ENCODE measurements at regions not wholly inside any gene's neighbourhood (a gene's known extent, or its start where the extent isn't known, plus 50 kb on each side); places are given as distances from the start of the nearest gene placed in this dataset.

DNA sequence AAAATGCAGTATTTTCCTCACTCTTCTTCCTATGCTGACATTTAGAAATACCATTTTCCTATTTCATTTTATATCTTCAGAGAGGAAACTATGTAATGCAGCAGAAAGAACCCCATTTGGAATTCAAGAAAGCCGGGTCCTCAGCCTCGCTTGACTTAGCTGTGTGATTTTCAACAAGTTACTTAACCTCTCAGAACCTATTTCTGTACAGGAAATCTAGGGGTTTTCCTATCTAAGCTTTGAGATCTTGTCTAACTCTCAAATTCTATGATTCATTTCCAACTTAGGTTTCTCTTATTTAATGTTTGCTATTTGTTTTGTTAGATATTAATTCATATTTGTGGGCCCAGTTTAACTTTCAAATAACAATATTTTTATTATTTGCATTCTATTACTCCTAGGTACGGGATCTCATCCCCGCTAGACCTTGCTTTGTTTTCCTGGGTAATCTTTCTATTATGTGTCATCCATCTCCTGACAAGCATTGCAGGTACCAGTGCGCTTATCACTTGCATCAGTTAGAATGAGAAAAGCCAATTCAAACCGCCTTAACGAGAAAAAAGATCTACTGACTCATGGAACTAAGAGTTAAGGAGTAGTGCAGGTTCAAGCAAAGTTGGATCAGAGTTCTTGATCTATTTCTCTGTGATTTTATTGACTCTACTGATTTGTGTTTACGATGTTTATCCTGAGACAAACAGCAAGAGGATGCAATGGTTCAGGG is 70.6 kb upstream of the BHLHE40 start:
- POLR2A ChIA-PET (ENCODE audit: unreplicated experiment), result no interaction called here
- BruUV-seq (replicated peaks), result no TSS peak
- no peak overlapping the region for H3K56ac ChIP-seq (ENCODE audit: extremely low read depth, insufficient read depth, low read length)

More for the DNA sequence above, 70.6 kb upstream of the BHLHE40 start:
- dilution Hi-C loops (cut with HindIII; ENCODE audit: low sequenced_read_pairs, unreplicated experiment) (no loop called here), intact Hi-C loops (cut with micrococcal nuclease) (no loop called here), in situ Hi-C loops (cut with MboI; ENCODE audit: low sequenced_read_pairs) (loop anchor here (10.0 kb wide), 1 partner anchor 46 kb away; no protein-coding TSS in a partner anchor)
- WGBS, 2 experiments (ENCODE audit: extremely low coverage in 2 of 2, insufficient read length in 1 of 2), result no CpG with 5 or more reads among the region's 8 CpGs
- Histone ChIP-seq H4K8ac (ENCODE audit: low read depth in 2 of 2, low read length in 2 of 2) (no peak overlapping the region), H3K27me3 (ENCODE audit: control insufficient read depth, insufficient read depth, low read length) (peaks cover 1% of the 10 kb centered on the region; the same call in 1 of the 2 replicates), H3K4me1 (ENCODE audit: control insufficient read depth, insufficient read depth, low read length) (no peaks in the 10 kb centered on the region), H3K9me1 (ENCODE audit: insufficient read depth, low read length) (no peaks in the 10 kb centered on the region), H3K9ac (ENCODE audit: low read depth, low read length) (no peak overlapping the region), H3K27ac (ENCODE audit: insufficient read depth, low read length) (no peak overlapping the region), H2AK5ac (ENCODE audit: low read depth, low read length) (no peak overlapping the region), H2BK20ac (ENCODE audit: low read depth, low read length) (no peak overlapping the region), H3K4me3 (ENCODE audit: insufficient read depth, low read depth, low read length) (no peak overlapping the region), H3K14ac (replicated peaks; ENCODE audit: low read depth, low read length) (no peak overlapping the region), H2AK9ac (replicated peaks; ENCODE audit: low read depth, low read length, poor library complexity) (no peak overlapping the region), H4K5ac (ENCODE audit: low read depth, low read length) (no peak overlapping the region), H3K4ac (ENCODE audit: low read depth, low read length) (no peak overlapping the region), H3K18ac (ENCODE audit: low read depth, low read length) (no peak overlapping the region), H4K20me1 (ENCODE audit: insufficient read depth, low read length) (no peaks in the 10 kb centered on the region), H2BK15ac (ENCODE audit: low read depth, low read length) (no peak overlapping the region), H2BK5ac (ENCODE audit: low read depth, low read length, poor library complexity, severe bottlenecking) (no peak overlapping the region), H3K9me3 (ENCODE audit: control insufficient read depth, insufficient read depth, low read length) (no peaks in the 10 kb centered on the region), H4K91ac (ENCODE audit: insufficient read depth, low read depth, low read length) (no peak overlapping the region), H3K4me2 (ENCODE audit: low read depth, low read length) (no peak overlapping the region), H2AFZ (replicated peaks; ENCODE audit: low read length, poor library complexity) (no peak overlapping the region), H3K79me1 (ENCODE audit: low read depth in 1 of 2, low read length in 2 of 2) (no peaks in the 10 kb centered on the region), H3K23ac (ENCODE audit: low read depth, low read length) (no peak overlapping the region), H2BK120ac (ENCODE audit: low read depth, low read length) (no peak overlapping the region), H3K36me3 (ENCODE audit: control insufficient read depth, insufficient read depth, low read length) (no peaks in the 10 kb centered on the region)
- CTCF ChIA-PET, result no interaction called here
- TF ChIP-seq CTCF (conservative IDR thresholded peaks at IDR 0.05; ENCODE audit: low read depth, low read length) (no peak), POLR2A (IDR thresholded peaks at IDR 0.05; ENCODE audit: low read depth, low read length) (no peak), SMC3 (IDR thresholded peaks at IDR 0.05; ENCODE audit: low read depth, low read length) (no peak), BHLHE40 (IDR thresholded peaks at IDR 0.05; ENCODE audit: low read depth, low read length) (no peak), FOS (IDR thresholded peaks at IDR 0.05; ENCODE audit: low read depth, low read length) (no peak), MAZ (IDR thresholded peaks at IDR 0.05; ENCODE audit: borderline replicate concordance, low read depth, low read length) (no peak), RCOR1 (IDR thresholded peaks at IDR 0.05; ENCODE audit: insufficient replicate concordance, low read length) (no peak), MXI1 (IDR thresholded peaks at IDR 0.05; ENCODE audit: borderline replicate concordance, low read depth, low read length) (no peak), CEBPB (IDR thresholded peaks at IDR 0.05; ENCODE audit: low read depth, low read length) (no peak), MAFK (IDR thresholded peaks at IDR 0.05; ENCODE audit: low read depth, low read length) (no peak), NFE2L2 (IDR thresholded peaks at IDR 0.05; ENCODE audit: low read depth, low read length) (no peak), RFX5 (IDR thresholded peaks at IDR 0.05; ENCODE audit: low read depth, low read length) (no peak), CHD1 (IDR thresholded peaks at IDR 0.05; ENCODE audit: low read depth, low read length) (no peak), USF2 (IDR thresholded peaks at IDR 0.05; ENCODE audit: low read depth, low read length) (no peak), RAD21 (IDR thresholded peaks at IDR 0.05; ENCODE audit: low read length) (no peak)
- TF ChIP-seq, protein P1, sequence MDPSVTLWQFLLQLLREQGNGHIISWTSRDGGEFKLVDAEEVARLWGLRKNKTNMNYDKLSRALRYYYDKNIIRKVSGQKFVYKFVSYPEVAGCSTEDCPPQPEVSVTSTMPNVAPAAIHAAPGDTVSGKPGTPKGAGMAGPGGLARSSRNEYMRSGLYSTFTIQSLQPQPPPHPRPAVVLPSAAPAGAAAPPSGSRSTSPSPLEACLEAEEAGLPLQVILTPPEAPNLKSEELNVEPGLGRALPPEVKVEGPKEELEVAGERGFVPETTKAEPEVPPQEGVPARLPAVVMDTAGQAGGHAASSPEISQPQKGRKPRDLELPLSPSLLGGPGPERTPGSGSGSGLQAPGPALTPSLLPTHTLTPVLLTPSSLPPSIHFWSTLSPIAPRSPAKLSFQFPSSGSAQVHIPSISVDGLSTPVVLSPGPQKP (IDR thresholded peaks at IDR 0.05; ENCODE audit: borderline replicate concordance, low read depth, low read length), result no peak
- ATAC-seq (ENCODE audit: low read depth) (no peak), DNase-seq (no peak)

All from IMR-90 (cell line).